ENCODE measurements at regions not wholly inside any gene's neighbourhood (a gene's known extent, or its start where the extent isn't known, plus 50 kb on each side); places are given as distances from the start of the nearest gene placed in this dataset.

DNA sequence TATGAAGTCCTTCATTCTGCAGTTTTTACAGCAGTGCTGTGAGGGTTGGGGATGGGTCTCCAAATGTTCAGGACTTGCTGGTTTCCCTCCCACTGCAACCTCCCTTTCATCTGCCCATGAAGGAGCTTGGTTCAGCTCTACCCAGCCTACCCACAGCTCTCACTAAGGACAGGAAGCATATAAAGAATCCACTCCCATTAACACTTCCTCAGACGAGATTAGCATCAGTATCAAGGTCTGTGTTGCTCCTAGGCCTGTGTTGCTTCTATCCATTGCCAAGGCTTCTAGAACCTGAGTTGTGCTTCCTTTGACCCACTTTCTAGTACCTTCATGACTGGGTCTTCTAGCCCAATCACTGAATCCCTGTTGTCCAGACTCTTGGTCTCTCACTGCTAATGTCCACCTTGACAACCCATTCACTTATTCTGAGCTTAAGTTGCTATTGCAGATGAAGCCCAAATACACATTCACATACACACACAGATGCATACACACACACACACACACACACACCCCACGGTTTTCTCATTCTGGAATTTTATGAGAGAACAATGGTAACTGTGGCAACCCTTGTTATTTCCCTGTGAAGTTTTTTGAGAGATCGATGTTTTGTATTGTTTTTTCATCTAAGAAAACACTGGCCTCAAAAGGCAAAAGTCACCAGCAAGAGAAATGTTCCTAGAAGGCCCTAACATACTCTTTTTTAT, 248.1 kb downstream of the MTERF1 start:
- TF ChIP-seq POLR2A (IDR thresholded peaks at IDR 0.05; ENCODE audit: low read depth, low read length) (no peak), POLR2AphosphoS5 (IDR thresholded peaks at IDR 0.05; ENCODE audit: low read depth, low read length) (no peak)

Data from GM12892 (cell line).